Ectodermal cell (in vitro differentiated cells): ENCODE measurements at regions not wholly inside any gene's neighbourhood (a gene's known extent, or its start where the extent isn't known, plus 50 kb on each side); places are given as distances from the start of the nearest gene placed in this dataset.

Experiments
- H3K27ac ChIP-seq: 2 replicates; pipeline ENCODE4 v1.7.0; 2013; ENCODE audit warnings: mild to moderate bottlenecking, low read depth, low read length; ENCODE audit not compliant: insufficient read depth, poor library complexity, severe bottlenecking
- H3K27me3 ChIP-seq: 2 replicates; pipeline ENCODE4 v1.7.0; 2013; ENCODE audit warnings: mild to moderate bottlenecking, low read length; ENCODE audit not compliant: insufficient read depth, control insufficient read depth, poor library complexity, severe bottlenecking
- H3K36me3 ChIP-seq: one replicate; pipeline ENCODE4 v1.7.0; 2013; ENCODE audit warnings: low read length; ENCODE audit not compliant: control insufficient read depth, insufficient read depth
- H3K4me1 ChIP-seq: one replicate; pipeline ENCODE4 v1.7.0; 2013; ENCODE audit warnings: low read length; ENCODE audit not compliant: control insufficient read depth, insufficient read depth
- H3K4me3 ChIP-seq: 2 replicates; pipeline ENCODE4 v1.7.0; 2013; ENCODE audit warnings: low read depth, low read length, control low read depth; ENCODE audit not compliant: insufficient read depth
- H3K9me3 ChIP-seq: 2 replicates; pipeline ENCODE4 v1.7.0; 2013; ENCODE audit warnings: mild to moderate bottlenecking, low read length, moderate library complexity; ENCODE audit not compliant: control insufficient read depth
- WGBS, 2 experiments: methylation state at CpG; one replicate each; pipeline ENCODE4 v1.1.7; 2013; ENCODE audit warnings: missing lambda C conversion rate in 2 of 2; 5-methylcytosine and 5-hydroxymethylcytosine counted together

GRCh38 chr10:4121502-4122380 is 336.7 kb upstream of the KLF6 start:
- H3K27ac ChIP-seq = no peak overlapping the region
- 86 to 90% methylated on average over 14 of the region's 14 CpGs for WGBS, 2 experiments
- H3K9me3 ChIP-seq = peaks cover 2% of the 10 kb centered on the region
- H3K4me1 ChIP-seq = peaks cover 7% of the 10 kb centered on the region
- H3K27me3 ChIP-seq = no peaks in the 10 kb centered on the region
- no peak overlapping the region for H3K4me3 ChIP-seq
- H3K36me3 ChIP-seq = no peaks in the 10 kb centered on the region

- Histone ChIP-seq H3K27me3 (no peaks in the 10 kb centered on the region), H3K9me3 (no peaks in the 10 kb centered on the region), H3K4me3 (no peak overlapping the region), H3K27ac (no peak overlapping the region), H3K4me1 (peaks cover 7% of the 10 kb centered on the region), H3K36me3 (no peaks in the 10 kb centered on the region)
- WGBS, 2 experiments = 90 to 91% methylated on average over 5 of the region's 5 CpGs
These were observed 335.3 kb upstream of the KLF6 start for GRCh38 chr10:4120096-4120853.

- WGBS, 2 experiments = 82 to 84% methylated on average over 7 of the region's 7 CpGs
These were observed 334.1 kb upstream of the KLF6 start for GRCh38 chr10:4119107-4119506.

GRCh38 chr10:4117604-4118003 is 332.6 kb upstream of the KLF6 start:
- H3K4me3 ChIP-seq = no peak overlapping the region
- no peaks in the 10 kb centered on the region for H3K27me3 ChIP-seq
- H3K27ac ChIP-seq = no peak overlapping the region
- H3K36me3 ChIP-seq = no peaks in the 10 kb centered on the region
- no peaks in the 10 kb centered on the region for H3K9me3 ChIP-seq
- peaks cover under 1% of the 10 kb centered on the region for H3K4me1 ChIP-seq
- 94 to 97% methylated on average over 1 of the region's 1 CpG for WGBS, 2 experiments

More at GRCh38 chr10:4119107-4119506, 334.1 kb upstream of the KLF6 start:
- Histone ChIP-seq H3K4me1 (peaks cover 7% of the 10 kb centered on the region), H3K27ac (no peak overlapping the region), H3K36me3 (no peaks in the 10 kb centered on the region), H3K4me3 (no peak overlapping the region), H3K27me3 (no peaks in the 10 kb centered on the region), H3K9me3 (no peaks in the 10 kb centered on the region)

- Histone ChIP-seq H3K36me3 (no peaks in the 10 kb centered on the region), H3K4me1 (no peaks in the 10 kb centered on the region), H3K27me3 (no peaks in the 10 kb centered on the region), H3K9me3 (no peaks in the 10 kb centered on the region), H3K27ac (no peak overlapping the region), H3K4me3 (no peak overlapping the region)
- 100% methylated on average over 1 of the region's 1 CpG; no CpG with 5 or more reads in 1 of the 2 experiments for WGBS, 2 experiments
These were observed 326.6 kb upstream of the KLF6 start for GRCh38 chr10:4111643-4112042.

GRCh38 chr10:4109469-4109868 is 324.5 kb upstream of the KLF6 start:
- no peak overlapping the region for H3K4me3 ChIP-seq
- H3K4me1 ChIP-seq = no peaks in the 10 kb centered on the region
- H3K27me3 ChIP-seq = no peaks in the 10 kb centered on the region
- no peaks in the 10 kb centered on the region for H3K36me3 ChIP-seq
- 84 to 98% methylated on average over 3 of the region's 3 CpGs for WGBS, 2 experiments
- H3K27ac ChIP-seq = no peak overlapping the region
- no peaks in the 10 kb centered on the region for H3K9me3 ChIP-seq

GRCh38 chr10:4108693-4109092 is 323.7 kb upstream of the KLF6 start:
- H3K36me3 ChIP-seq = no peaks in the 10 kb centered on the region
- no peaks in the 10 kb centered on the region for H3K4me1 ChIP-seq
- no peak overlapping the region for H3K4me3 ChIP-seq
- H3K27me3 ChIP-seq = no peaks in the 10 kb centered on the region
- 83 to 92% methylated on average over 4 of the region's 4 CpGs for WGBS, 2 experiments
- H3K9me3 ChIP-seq = no peaks in the 10 kb centered on the region
- no peak overlapping the region for H3K27ac ChIP-seq

- WGBS, 2 experiments = 89 to 94% methylated on average over 5 to 6 of the region's 6 CpGs
- Histone ChIP-seq H3K9me3 (no peaks in the 10 kb centered on the region), H3K4me1 (no peaks in the 10 kb centered on the region), H3K27me3 (no peaks in the 10 kb centered on the region), H3K4me3 (no peak overlapping the region), H3K27ac (no peak overlapping the region), H3K36me3 (no peaks in the 10 kb centered on the region)
These were observed 322.4 kb upstream of the KLF6 start for GRCh38 chr10:4107285-4107851.

- WGBS, 2 experiments = 81 to 84% methylated on average over 7 of the region's 7 CpGs
- Histone ChIP-seq H3K9me3 (no peaks in the 10 kb centered on the region), H3K36me3 (no peaks in the 10 kb centered on the region), H3K27ac (no peak overlapping the region), H3K27me3 (no peaks in the 10 kb centered on the region), H3K4me3 (no peak overlapping the region), H3K4me1 (no peaks in the 10 kb centered on the region)
These were observed 318.6 kb upstream of the KLF6 start for GRCh38 chr10:4103603-4104002.

- H3K9me3 ChIP-seq = no peaks in the 10 kb centered on the region
- H3K27me3 ChIP-seq = no peaks in the 10 kb centered on the region
- H3K4me1 ChIP-seq = no peaks in the 10 kb centered on the region
- no peak overlapping the region for H3K27ac ChIP-seq
- H3K36me3 ChIP-seq = no peaks in the 10 kb centered on the region
- no peak overlapping the region for H3K4me3 ChIP-seq
- WGBS, 2 experiments = 100% methylated on average over 1 of the region's 2 CpGs; no CpG with 5 or more reads in 1 of the 2 experiments
These were observed 317.9 kb upstream of the KLF6 start for GRCh38 chr10:4102802-4103344.
